Mucosa of rectum (tissue), 2 donors: ENCODE measurements at regions not wholly inside any gene's neighbourhood (a gene's known extent, or its start where the extent isn't known, plus 50 kb on each side); places are given as distances from the start of the nearest gene placed in this dataset.
"Not testable (repeated sequence)": the region's sequence is repeated elsewhere in the genome, so short reads cannot be mapped to it uniquely, and the experiment has no call there.

Experiments
- H3K27ac ChIP-seq, 2 donors: one replicate each; pipeline ENCODE4 v1.7.0; 2013; ENCODE audit warnings: inconsistent platforms in 2 of 2, low read depth in 2 of 2, low read length in 2 of 2
- H3K27me3 ChIP-seq, 2 donors: one replicate each; pipeline ENCODE4 v1.7.0; 2013; ENCODE audit warnings: low read length in 2 of 2; ENCODE audit not compliant: control insufficient read depth in 2 of 2, insufficient read depth in 2 of 2
- H3K36me3 ChIP-seq, 2 donors: one replicate each; pipeline ENCODE4 v1.7.0; 2013; ENCODE audit warnings: low read length in 2 of 2; ENCODE audit not compliant: control insufficient read depth in 2 of 2, insufficient read depth in 2 of 2
- H3K4me1 ChIP-seq, 2 donors: one replicate each; pipeline ENCODE4 v1.7.0; 2013; ENCODE audit warnings: low read length in 2 of 2, mild to moderate bottlenecking in 1 of 2; ENCODE audit not compliant: control insufficient read depth in 2 of 2, insufficient read depth in 2 of 2
- H3K4me3 ChIP-seq, 2 donors: one replicate each; pipeline ENCODE4 v1.7.0; 2013; ENCODE audit warnings: low read length in 2 of 2
- H3K9ac ChIP-seq, 2 donors: one replicate each; pipeline ENCODE4 v1.7.0; 2013; ENCODE audit warnings: low read length in 2 of 2, low read depth in 1 of 2, mild to moderate bottlenecking in 1 of 2
- H3K9me3 ChIP-seq, 2 donors: one replicate each; pipeline ENCODE4 v1.7.0; 2013; ENCODE audit warnings: low read length in 2 of 2; ENCODE audit not compliant: control insufficient read depth in 2 of 2
- donor health status: healthy.
- donor health status: Normal muscosa, but diverticular disease.

- H3K27ac ChIP-seq = no peak overlapping the region
- H3K9me3 ChIP-seq = no peaks in the 10 kb centered on the region
- peaks cover 0 to 4% of the 10 kb centered on the region in 2 donors for H3K36me3 ChIP-seq
- H3K4me1 ChIP-seq = no peaks in the 10 kb centered on the region
- H3K27me3 ChIP-seq = no peaks in the 10 kb centered on the region
- no peak overlapping the region for H3K9ac ChIP-seq
- no peak overlapping the region for H3K4me3 ChIP-seq
Observed at GRCh38 chr10:45564303-45564959, 108.1 kb downstream of the ZFAND4 start.

DNA sequence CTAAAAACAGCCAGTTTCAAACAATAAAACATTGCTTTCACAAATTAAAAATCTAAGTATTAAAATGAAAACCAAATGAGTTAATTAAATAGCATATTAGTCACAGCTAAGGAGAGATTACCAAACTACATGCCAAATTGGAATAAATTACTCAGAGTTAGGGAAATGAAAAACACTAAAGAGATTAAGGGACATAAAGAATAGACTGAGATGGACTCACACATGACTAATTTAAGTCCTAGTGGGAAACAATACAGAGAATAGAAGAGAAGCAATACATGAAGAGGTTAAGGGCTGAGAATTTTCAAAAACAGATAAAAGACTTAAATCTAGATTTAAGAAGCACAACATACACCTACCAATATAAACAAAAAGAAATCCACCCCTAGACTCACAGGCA is 110.6 kb downstream of the ZFAND4 start:
- Histone ChIP-seq H3K4me1 (peaks cover 0 to 6% of the 10 kb centered on the region in 2 donors), H3K27me3 (no peaks in the 10 kb centered on the region), H3K9me3 (no peaks in the 10 kb centered on the region), H3K36me3 (peaks cover 0 to 4% of the 10 kb centered on the region in 2 donors), H3K27ac (no peak overlapping the region), H3K4me3 (no peak overlapping the region), H3K9ac (no peak overlapping the region)

GRCh38 chr10:45560262-45560661 is 112.3 kb downstream of the ZFAND4 start:
- Histone ChIP-seq H3K9me3 (no peaks in the 10 kb centered on the region), H3K4me1 (peaks cover 0 to 6% of the 10 kb centered on the region in 2 donors), H3K27ac (no peak overlapping the region), H3K4me3 (no peak overlapping the region), H3K9ac (no peak overlapping the region), H3K36me3 (peaks cover 0 to 4% of the 10 kb centered on the region in 2 donors), H3K27me3 (no peaks in the 10 kb centered on the region)

- H3K4me1 ChIP-seq = peaks cover 0 to 6% of the 10 kb centered on the region in 2 donors
- H3K27me3 ChIP-seq = no peaks in the 10 kb centered on the region
- no peaks in the 10 kb centered on the region for H3K9me3 ChIP-seq
- H3K36me3 ChIP-seq = peaks cover 0 to 4% of the 10 kb centered on the region in 2 donors
- H3K4me3 ChIP-seq = peak overlapping the region in 1 of 2 donors; percentile 2
- H3K27ac ChIP-seq = no peak overlapping the region
- H3K9ac ChIP-seq = no peak overlapping the region
Observed at GRCh38 chr10:45558425-45558824, 114.1 kb downstream of the ZFAND4 start.

DNA sequence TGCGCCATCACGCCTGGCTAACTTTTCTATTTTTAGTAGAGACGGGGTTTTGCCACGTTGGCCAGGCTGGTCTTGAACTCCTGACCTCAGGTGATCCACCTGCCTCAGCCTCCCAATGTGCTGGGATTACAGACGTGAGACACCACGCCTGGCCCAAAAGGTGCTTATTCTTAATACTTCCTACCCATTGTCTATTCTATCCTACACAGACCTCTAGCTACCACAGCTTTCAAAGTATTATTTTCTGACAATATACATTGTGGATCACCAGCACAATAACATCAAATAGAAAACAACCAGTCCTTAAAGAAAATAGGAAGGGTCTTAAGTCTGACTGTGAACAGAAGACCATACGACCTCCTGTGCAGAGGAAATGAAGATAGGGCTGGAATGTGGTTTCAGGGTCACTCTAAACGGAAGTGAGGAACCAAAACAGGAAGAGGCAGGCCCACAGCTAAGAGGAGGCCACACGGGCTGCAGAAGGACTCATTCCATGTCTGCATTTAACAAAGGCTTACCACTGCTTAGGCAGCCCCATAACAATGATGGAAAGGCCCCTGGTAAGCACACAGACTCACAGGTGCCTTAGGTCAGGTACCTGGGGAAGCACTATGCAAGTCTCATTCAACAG is 115.2 kb downstream of the ZFAND4 start:
- Histone ChIP-seq H3K36me3 (peaks cover 0 to 4% of the 10 kb centered on the region in 2 donors), H3K27me3 (no peaks in the 10 kb centered on the region), H3K4me3 (peak overlapping the region in 1 of 2 donors; percentile 15), H3K4me1 (peaks cover 0 to 6% of the 10 kb centered on the region in 2 donors), H3K9me3 (no peaks in the 10 kb centered on the region), H3K27ac (no peak overlapping the region), H3K9ac (no peak overlapping the region)

DNA sequence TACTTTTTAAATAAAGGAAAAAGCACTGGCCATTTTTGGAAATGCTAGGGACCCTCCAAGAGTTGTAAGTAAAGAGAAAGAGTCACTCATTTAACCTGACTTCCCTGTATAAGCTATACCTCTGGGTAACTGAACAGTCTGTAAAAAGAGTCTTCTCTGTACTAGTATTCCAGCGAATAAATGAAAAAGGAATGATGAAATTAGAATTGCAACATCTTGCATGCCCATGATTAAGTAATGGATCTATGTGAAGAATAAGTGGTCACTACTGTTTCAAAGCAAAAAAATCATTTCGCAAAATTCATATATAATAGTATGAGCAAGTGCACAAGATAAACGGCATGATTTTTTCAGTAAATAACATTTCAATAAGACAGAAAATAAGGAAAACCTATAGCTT is 116.8 kb downstream of the ZFAND4 start:
- Histone ChIP-seq H3K27ac (no peak overlapping the region), H3K9ac (no peak overlapping the region), H3K9me3 (no peaks in the 10 kb centered on the region), H3K4me1 (peaks cover 0 to 6% of the 10 kb centered on the region in 2 donors), H3K4me3 (no peak overlapping the region), H3K36me3 (peaks cover 0 to 4% of the 10 kb centered on the region in 2 donors), H3K27me3 (no peaks in the 10 kb centered on the region)

DNA sequence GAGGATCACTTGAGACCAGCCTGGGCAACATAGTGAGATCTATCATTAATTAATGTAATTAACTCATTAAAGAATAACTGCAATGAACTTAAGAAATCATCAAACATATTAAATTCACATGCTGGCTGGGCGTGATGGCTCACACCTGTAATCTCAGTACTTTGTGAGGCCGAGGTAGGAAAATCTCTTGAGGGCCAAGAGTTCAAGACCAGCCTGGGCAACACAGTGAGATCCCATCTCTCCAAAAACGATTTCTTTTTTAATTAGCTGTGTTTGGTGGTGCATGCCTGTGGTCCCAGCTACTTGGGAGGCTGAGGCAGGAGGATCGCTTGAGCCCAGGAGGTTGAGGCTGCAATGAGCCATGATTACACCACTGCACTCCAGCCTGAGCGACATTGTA is 117.2 kb downstream of the ZFAND4 start:
- H3K27ac ChIP-seq, H3K4me1 ChIP-seq, H3K9ac ChIP-seq: not testable (repeated sequence)

GRCh38 chr10:45553613-45554012 is 119.0 kb downstream of the ZFAND4 start:
- Histone ChIP-seq H3K4me3 (no peak overlapping the region), H3K9me3 (no peaks in the 10 kb centered on the region), H3K4me1 (peaks cover 0 to 6% of the 10 kb centered on the region in 2 donors), H3K9ac (no peak overlapping the region), H3K27me3 (no peaks in the 10 kb centered on the region), H3K36me3 (no peaks in the 10 kb centered on the region), H3K27ac (no peak overlapping the region)

More for the DNA sequence above, 117.2 kb downstream of the ZFAND4 start:
- H3K9me3 ChIP-seq, H3K27me3 ChIP-seq, H3K4me3 ChIP-seq, H3K36me3 ChIP-seq: not testable (repeated sequence)

- no peak overlapping the region for H3K9ac ChIP-seq
- no peak overlapping the region for H3K4me3 ChIP-seq
- H3K36me3 ChIP-seq = no peaks in the 10 kb centered on the region
- no peak overlapping the region for H3K27ac ChIP-seq
- no peaks in the 10 kb centered on the region for H3K27me3 ChIP-seq
- no peaks in the 10 kb centered on the region for H3K9me3 ChIP-seq
- H3K4me1 ChIP-seq = peaks cover 0 to 6% of the 10 kb centered on the region in 2 donors
Observed at GRCh38 chr10:45553155-45553554, 119.4 kb downstream of the ZFAND4 start.

DNA sequence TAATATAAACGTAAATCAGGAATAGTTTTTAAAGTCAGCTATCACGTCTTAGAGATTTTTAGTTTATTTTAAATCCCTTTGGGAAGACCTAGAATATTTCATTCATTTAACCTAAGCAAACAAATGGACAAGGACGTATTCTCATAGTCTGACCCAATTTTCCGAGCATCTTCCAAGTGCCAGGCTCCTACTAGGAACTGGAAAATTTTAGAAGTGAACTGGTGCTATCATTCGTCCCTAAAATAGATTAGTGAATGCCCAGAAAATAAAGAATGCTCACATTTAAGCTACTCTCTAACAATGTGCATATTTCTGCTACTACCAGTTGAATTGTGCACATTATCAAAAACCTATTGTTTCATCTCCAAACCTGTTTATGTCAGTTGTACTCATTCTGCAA is 120.1 kb downstream of the ZFAND4 start:
- H3K4me3 ChIP-seq = no peak overlapping the region
- H3K36me3 ChIP-seq = no peaks in the 10 kb centered on the region
- H3K27ac ChIP-seq = no peak overlapping the region
- no peaks in the 10 kb centered on the region for H3K9me3 ChIP-seq
- no peak overlapping the region for H3K9ac ChIP-seq
- H3K27me3 ChIP-seq = no peaks in the 10 kb centered on the region
- peaks cover 0 to 3% of the 10 kb centered on the region in 2 donors for H3K4me1 ChIP-seq
